Fibroblast of skin of back (primary cell): ENCODE measurements at regions not wholly inside any gene's neighbourhood (a gene's known extent, or its start where the extent isn't known, plus 50 kb on each side); places are given as distances from the start of the nearest gene placed in this dataset.
A peak's percentile ranks its signal among the peaks of the same experiment; 100 is the strongest.

Experiments
- DNase-seq: peaks from one replicate; pipeline ENCODE4 v3.0.0-alpha.2; 2013

DNA sequence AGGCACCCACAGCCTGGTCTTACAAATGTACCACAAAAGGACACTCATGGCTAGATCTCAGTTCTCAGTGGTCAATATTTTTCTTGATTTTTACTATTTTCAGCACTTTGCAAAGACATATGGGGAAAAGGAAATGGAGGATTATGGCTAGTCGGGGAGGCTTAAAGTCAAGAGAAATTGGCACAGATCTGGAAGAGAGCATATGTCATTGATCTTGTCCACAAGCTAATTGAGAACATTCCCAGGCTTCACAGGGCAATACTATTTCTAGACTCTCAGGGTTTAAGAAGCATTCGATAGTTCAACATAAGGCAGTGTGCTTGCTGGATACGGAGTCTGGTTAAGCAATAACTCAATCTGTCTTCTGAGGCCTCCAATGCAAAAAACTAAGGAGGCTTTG is 285.8 kb downstream of the ZNF608 start:
- DNase-seq = no peak

DNA sequence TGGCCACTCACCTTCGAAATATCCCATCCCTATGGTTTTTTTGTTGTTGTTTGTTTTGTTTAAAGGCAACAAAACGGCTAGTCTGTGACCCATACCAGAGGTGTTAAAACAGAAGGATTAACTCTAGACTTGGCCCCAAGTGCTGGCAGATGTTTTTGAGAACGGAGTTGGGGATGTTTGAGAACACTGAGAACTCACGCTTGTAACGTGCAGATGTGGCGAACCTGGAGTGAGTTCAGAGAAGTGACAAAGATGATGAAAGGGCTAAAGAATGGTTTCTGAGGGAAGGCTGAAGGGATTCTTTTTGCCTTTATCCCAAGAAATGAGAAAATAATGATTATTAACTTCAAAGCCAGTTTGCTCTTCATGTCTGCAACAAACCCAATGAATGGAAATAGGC is 286.5 kb downstream of the ZNF608 start:
- no peak for DNase-seq

DNA sequence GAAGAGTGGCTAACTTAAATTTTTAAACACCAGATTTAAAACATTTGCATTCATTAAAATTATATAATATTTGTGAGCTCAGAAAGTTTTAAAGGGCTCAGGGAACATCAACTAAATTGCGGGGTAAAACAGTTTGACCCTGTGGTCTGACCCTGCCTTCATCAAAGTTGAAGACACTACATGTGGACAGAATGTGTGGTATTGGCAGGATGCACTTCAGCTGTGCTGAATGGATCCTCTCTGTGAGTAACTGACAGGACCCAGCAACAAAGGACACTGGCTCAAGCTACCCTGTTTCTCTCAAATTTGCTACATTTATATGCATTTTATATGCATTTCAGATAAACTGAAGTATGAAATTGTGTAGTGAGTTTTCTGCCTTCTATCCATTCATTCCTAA is 288.5 kb downstream of the ZNF608 start:
- no peak for DNase-seq

GRCh38 chr5:124457101-124457500 is 289.3 kb downstream of the ZNF608 start:
- no peak for DNase-seq

- DNase-seq = peak; percentile 83
Measured at GRCh38 chr5:124456249-124456648, 290.2 kb downstream of the ZNF608 start.

DNA sequence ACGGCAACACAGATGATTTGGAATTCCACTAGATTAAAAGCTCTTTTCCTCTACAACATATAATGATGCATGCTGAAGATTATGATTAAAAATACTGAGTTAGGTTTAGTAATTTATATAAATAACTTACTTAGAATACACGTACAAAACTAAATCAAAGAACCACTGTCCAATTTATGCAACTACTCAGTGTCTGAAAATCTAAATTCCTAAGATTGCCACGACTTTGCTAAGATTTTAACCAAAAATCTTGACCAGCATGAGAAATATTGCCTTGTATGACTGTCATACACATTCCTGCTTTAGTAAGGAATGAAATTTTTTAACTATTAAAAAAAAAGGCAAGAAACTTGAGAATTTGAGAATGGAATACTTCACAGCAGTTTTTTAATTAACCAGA is 292.4 kb downstream of the ZNF608 start:
- DNase-seq = peak; percentile 76

GRCh38 chr5:124453221-124454051 is 293.0 kb downstream of the ZNF608 start:
- DNase-seq = peak; percentile 94

DNA sequence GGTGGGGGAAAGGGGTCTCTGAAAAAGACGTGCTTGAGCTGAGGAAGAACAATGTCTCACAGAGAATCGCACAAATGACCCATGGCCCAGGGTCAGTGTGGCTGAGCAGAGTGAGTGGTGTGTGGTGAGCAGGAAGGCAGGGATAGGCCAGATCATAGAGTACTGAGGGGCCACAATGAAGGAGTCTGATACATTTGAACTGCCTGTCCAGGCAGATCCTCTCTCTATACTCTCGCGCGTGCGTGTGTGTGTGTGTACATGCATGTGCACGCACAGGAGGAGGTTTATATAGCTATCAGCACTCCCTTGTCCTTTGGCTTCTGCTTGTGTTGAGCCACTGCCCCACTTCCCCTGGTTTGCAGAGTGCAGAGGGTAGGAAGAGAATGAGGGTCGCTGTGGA is 294.0 kb downstream of the ZNF608 start:
- DNase-seq = no peak

DNA sequence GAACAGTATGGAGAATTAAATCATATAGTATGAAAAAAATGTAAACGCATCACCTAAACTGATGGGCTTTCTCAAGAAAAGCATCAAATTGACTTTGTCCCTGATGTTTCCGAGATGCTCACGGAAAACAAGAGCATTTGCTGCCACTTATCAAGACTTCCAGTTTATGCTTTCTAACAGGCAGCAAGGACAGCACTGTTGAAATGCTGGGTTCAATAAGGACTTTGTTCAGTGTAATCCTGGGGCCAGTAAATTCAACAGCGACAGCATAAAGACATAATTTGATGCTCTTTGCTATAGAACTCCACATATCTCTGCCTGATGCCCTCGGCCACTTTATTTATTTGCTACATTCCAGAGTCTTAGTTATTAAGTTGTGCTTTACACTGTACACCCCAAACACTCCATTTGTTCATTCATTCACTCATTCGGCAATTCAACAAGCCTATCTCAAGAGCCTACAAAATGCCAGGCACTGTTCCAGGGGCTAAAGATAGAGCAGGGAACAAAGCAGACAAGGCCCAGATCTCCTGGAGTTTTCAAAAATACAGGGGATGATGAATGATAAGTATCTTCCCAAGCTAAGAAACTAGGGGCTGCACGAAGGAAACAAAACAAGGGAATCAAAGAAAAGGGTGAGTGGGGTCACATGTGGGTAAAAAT is 294.6 kb downstream of the ZNF608 start:
- no peak for DNase-seq

DNA sequence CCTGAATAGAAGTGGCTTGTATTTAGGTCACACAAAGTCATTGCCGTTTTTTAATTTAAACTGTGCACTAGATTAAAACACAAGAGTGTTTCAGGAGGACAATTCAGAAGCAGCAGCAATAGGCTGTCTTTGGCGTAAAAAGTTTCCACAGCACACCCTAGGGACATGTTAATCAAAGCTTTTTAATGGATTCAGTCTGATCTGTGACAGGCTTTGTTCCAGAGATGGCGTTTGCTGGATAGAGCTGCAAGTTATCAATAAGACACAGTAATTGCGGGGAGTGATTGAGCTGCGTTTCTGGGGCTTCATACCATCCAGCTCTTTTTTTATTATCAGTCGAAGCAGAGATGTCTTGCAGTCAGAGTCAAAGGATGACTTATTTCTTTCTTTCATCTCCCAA is 300.3 kb downstream of the ZNF608 start:
- no peak for DNase-seq

DNA sequence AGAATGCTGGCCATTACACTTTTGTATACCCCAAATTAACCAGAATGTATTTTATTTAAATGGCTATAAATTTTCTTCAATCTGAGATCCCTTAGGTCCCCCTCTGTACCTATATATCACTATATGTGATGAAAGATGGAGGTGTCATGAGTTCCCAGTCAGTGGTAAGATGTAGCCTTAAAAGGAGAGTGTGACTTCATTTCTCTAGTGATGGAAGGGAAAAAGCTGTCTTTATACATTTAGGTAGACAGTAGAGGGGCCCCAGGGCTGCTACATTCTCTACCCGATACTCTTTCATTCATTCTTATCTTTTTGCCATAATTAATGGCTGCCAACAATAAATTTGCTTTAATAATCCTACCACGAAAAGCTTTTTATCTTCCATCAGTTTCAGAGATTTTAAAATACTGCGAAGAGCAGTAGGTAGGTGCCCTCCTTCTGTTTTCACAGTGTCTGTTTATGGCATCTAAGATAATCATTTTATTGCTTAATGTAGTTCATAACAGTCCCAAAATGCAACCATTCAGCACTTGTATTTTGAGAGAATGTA is 301.3 kb downstream of the ZNF608 start:
- no peak for DNase-seq

DNA sequence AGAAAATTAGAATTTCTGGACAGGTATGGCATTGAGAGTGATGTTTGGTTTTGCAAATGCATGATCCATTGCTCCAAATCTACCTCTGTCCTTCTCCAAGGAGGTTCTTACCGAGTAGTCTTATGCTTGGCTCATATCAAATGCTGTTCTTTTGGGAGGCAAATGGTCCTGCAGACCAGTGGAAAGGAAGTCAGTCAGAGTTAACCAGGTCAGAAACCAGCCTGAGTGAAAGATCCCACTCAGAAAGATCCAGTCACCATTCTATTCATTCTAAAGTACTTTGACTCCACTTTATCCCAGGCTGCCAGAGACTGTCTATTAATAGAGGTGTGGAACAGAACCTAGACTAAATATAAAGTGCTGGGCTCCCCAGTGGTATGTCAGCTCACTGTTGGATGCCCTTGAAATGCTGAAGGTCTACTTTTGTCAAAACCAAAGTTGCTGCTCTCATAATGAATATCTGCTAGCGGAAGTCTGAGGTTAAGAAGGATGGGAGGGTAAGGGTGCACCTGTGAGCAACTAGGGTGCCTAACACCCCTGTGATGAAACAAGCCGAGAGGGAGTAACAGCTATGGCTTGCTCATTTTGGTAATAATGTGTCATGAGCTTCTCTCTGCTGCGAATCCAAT is 302.2 kb downstream of the ZNF608 start:
- no peak for DNase-seq

GRCh38 chr5:124440471-124440870 is 306.0 kb downstream of the ZNF608 start:
- no peak for DNase-seq

DNA sequence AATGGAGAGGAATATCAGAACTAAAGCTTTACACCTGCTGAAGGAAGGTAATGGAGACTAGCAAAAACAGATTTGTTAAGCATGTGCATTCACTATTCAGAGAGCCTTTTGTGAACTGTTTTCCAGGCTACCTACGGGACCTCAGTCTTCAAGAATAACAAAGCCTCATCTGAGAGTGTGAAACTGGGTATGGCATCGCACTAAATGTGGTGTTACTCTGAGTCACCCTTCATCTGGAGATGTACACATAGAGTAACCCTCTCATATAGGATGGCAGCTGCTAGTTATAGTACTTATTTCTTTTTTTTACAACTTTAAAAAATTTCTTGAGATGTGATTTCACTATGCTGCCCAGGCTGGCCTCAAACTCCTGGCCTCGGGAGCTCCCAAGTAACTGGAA is 306.8 kb downstream of the ZNF608 start:
- no peak for DNase-seq

- no peak for DNase-seq
Measured at GRCh38 chr5:124438903-124439281, 307.5 kb downstream of the ZNF608 start.

DNA sequence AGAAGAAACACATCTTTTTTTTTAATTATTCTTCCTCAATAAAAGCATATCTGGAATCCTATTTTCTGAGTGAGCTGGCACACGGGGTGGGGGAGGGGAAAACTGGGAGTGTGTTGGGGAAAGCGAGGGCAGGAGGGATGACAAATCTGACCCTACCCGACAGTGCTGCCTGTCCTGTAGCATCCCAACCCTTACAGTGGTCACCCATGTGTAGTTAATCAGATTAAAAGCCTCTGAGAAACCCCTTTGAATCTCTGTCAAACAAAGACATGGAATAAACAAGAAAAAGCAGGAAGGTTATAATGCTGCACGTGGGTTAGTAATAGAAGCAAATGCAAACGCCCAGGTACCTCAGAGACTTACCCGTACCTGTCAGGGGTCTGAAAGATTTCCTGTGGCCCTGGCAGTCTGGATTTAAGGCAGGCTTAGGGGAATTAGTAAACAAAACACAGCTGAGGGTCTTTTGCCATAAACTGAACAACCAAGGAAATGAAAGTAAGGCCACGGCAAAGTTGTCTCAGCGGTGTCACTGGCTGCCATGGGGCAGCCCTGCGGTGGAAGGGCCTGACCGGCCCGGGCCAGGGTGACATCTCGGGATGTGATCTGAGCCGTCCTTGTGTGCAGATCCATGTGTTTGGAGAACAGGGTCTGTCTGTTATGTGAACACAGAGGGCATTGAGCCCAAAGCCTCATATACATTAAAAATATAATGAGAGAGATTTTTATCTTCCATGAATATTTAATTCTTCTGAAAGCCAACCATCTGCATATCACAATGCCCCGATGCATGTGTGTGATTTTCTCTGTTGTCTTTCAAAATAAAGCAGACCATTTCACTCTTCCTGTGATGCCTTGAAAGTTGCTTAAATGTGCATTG is 308.2 kb downstream of the ZNF608 start:
- no peak for DNase-seq

DNA sequence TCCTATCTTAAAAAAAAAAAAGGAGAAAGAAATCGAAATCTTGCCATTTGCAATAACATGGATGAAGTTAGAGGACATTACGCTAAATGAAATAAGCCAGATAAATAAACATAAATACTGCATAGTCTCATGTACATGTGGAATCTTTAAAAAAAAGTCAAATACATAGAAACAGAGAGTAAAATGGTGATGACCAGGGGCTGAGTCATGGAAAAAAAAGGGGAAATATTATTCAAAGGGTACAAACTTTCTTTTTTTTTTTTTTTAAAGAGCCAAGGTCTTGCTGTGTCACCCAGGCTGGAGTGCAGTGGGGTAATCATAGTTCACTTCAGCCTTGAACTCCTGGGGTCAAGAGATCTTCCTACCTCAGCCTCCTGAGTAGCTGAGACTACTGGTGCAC is 310.1 kb downstream of the ZNF608 start:
- peak; percentile 78 for DNase-seq

DNA sequence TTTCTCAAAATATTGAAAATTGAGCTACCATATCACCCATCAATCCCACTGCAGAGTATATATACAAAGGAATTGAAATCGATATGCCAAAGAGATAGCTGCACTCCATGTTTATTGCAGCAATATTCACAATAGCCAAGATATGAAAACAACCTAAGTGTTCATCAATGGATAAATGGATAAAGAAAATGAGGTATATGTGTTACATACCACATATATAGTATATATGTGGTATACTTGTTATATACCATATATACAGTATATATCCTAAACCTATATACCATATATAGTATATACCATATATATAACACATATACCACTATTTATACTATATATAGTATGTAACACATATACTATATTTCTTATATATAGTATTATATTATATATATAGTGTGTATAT is 313.3 kb downstream of the ZNF608 start:
- DNase-seq = no peak

GRCh38 chr5:124421584-124421983 is 324.9 kb downstream of the ZNF608 start:
- DNase-seq = no peak

- DNase-seq = no peak
Measured at GRCh38 chr5:124420952-124421351, 325.5 kb downstream of the ZNF608 start.

DNA sequence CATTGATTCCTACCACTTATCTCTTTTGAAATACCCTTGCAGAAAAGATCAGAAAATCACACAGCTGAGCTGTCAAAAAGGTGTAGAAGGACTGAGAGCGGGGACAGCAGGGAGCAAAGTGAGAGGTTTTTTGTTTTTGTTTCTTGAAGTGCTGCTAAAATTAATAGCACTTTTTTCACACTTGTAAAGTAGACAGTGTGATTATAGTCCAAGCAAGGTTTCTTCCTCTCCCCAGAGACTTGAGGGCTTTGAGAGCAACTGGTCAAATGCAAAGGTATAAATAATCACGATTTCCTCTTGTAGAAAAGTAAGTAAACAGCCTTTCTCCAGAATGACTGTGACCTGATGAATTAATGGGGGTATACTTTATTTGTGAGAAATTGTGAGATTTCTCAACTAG is 326.9 kb downstream of the ZNF608 start:
- no peak for DNase-seq

GRCh38 chr5:124418390-124418789 is 328.0 kb downstream of the ZNF608 start:
- no peak for DNase-seq

DNA sequence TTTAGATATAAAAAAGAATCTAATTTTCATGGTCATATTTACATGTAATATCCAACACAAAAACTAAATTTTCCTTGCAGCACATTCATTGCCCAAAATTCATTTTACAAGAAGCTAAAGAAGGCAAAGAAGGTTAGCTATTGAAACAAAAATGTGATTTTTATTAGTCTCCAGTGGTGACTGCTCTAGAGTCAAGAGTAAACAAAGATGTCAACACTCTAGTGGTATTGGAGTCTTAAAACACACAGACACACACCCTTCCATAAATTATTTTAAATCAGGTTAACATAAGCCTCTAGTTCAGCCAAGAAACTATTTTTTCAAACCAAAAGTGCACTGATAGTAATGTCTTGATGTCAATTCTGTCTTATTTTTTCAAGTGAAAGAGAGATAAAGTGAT is 329.2 kb downstream of the ZNF608 start:
- no peak for DNase-seq
